Astrocyte of the hippocampus (primary cell): ENCODE measurements at regions not wholly inside any gene's neighbourhood (a gene's known extent, or its start where the extent isn't known, plus 50 kb on each side); places are given as distances from the start of the nearest gene placed in this dataset.
A peak's percentile ranks its signal among the peaks of the same experiment; 100 is the strongest.
"Not testable (repeated sequence)": the region's sequence is repeated elsewhere in the genome, so short reads cannot be mapped to it uniquely, and the experiment has no call there.

Experiments
- DNase-seq: peaks from one replicate; pipeline ENCODE4 v3.0.0; 2011; ENCODE audit warnings: low read depth, low spot score

DNA sequence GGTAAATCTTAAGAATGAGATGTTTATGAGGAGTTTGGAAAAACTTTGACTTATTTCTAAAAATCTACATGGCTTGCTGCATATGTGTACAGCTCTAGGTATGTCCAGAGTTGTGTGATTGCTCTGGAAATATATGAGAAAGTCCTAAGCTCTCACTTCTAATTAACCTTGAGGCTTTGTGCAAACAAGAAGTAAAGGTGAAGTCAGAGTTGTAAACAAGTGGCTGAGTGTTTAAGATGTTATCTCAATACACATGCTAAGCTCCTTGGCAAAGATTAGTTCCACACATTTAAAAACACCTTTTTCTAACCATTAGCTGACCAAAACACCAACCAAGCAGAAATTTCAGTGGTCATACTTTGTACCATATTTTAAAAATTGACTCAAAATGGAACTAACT is 684.2 kb downstream of the HTR1B start:
- DNase-seq: no peak

DNA sequence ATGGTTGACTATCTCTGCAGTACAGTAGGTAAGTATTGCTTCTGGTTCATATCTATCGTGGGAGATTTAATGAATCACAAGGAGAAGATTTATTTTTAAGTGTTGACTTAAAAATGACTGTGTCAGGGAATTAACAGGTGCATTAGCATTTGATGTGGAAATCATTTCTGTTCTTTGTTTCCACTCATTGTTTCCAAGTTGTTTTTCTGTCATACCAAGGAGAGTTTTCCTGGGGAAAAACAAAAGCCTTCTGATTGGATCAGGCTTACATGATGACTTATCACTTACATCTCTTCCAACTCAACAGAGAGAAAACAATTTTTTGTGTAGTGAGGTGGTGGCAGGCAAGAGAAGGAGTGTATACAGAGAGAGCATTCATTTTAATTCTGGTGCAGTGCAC is 686.4 kb downstream of the HTR1B start:
- DNase-seq: no peak

DNA sequence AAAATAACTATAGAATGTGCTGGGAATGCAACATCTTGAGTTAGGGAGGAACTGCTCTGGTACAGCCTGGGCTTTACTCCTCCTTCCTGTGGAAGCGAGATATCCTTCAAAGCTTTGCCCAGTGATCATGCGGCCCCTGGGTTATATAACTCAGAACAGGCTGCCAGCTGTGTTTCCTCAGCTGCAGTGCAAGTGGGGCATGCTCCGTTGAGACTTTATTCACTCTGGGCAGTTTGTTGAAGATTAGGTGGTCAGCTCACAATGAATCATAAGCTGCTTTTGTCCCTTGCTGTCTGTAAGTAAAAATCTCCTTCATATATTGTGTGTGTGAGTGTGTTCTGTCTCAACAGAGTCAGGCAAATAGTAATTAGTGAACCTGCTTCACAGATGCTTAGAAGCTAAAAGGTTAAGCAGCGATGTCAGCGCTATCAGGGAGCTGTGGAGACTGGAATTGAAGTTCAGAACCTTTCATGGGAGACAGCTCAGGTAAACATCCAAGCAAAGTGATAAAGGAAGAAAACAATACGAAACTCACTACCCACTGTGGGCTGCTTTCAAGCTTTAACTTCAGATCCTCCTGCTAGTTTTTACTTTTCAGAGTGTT is 688.4 kb downstream of the HTR1B start:
- no peak for DNase-seq

DNA sequence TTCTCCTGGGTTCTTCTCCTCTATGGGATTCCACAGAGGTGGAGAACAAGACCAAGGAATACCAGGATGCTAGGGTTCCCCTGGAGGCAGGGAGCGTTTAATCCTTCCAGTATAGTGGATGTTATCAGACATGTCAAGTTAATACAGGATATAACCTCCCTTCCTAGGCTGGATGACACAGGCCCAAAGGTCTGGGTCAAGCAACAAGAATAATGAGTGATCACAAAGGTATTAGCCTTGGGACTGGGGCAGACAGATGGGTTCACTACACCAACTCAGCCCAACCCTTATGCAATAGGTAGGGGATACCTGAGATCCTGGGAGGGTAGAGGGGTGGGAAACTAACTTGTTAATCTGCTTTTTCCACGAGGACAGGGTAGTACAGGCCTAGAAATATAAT is 690.3 kb downstream of the HTR1B start:
- no peak for DNase-seq

DNA sequence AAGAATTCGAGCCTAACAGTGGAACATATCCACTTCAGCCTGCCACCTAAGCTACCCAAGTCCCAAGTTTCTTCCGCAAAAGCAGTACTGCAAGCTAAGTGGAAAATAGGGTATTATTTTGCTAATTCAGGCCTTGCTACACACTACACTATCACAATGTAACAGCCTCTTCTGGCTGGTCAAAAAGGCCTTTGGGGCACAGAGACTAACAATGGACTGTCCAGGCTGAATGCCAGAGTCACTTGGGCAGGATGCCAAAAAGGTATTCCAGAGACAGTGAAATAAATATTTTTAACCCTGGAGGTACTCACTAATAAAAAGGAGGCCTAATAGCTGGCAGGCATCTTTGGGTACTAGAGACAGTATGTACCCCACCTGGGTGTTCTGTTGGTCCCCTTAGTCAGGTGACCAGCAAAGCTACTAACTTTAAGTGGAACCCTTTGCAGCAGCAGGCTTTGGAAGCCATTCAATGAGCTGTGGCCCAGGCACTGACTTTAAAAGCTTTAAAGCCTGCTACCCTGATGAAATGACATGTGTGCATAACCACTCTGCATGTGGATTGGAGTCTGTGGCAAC is 692.1 kb downstream of the HTR1B start:
- DNase-seq: no peak

DNA sequence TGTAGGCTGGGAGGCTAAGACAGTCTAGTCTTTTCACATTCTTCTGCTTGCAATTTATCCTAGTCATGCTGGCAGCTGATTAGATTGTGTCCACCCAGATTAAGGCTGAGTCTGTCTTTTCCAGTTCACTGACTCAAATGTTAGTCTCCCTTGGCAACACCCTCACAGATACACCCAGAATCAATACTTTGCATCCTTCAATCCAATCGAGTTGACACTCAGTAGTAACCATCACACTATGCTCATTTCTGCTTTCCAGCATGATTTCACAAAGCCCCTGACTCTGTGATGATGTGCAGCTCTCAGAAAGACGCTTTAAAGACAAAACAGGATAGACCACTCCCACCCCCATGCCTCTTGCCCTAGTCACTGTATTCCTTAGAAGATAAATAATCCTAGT is 693.0 kb downstream of the HTR1B start:
- no peak for DNase-seq

DNA sequence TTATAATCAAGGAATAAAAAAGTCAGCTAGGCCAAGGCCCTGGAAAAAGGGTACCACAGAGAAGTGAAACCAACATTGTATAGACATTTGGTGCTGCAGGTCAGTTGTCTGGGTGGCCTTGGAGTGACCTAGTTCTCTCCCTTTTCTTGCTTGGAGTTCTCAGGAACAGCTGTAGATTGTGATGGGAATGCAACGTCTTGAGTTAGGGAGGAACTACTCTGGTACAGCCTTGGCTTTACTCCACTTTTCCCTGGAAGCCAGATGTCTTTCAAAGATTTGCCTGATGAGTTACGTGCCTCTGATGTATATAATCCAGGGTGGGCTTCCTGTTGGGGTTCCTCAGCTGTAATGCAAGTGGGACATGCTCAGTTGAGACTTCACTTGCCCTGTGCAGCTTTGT is 694.7 kb downstream of the HTR1B start:
- DNase-seq: no peak

DNA sequence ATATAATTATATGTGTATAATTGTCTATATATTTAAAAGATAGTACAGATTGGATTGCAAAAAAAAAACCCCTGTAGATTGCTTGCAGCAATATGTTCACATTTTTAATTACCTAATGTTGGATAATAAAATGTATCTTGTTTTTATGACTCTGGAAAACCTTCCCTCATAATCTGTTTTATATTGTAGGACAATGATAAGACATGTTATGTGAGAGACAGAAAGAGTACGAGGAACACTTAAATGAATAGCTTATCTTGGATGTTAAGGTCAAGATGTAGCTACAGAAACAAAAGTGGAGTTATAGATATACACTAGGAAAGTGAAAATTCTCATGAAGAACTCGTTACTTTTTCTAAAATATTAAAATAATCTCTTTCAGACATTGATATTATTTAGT is 691.6 kb upstream of the IMPG1 start:
- no peak for DNase-seq

DNA sequence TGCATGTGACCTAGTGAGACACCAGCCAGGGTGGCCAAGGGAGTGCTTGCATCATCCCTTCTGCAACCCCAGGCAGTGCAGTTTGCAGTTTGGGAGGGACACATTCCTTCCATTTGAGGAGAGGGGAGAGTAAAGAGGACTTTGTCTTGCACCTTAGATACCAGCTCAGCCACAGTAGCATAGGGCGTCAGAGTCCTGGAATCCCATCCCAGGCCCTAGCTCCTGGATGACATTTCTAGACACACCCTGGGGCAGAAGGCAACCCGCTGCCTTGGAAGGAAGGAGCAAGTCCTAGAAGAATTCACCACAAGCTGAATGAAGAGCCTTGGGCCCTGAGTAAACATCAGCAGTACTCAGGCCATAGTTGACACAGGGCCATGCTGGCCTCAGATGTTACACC is 680.4 kb upstream of the IMPG1 start:
- no peak for DNase-seq

DNA sequence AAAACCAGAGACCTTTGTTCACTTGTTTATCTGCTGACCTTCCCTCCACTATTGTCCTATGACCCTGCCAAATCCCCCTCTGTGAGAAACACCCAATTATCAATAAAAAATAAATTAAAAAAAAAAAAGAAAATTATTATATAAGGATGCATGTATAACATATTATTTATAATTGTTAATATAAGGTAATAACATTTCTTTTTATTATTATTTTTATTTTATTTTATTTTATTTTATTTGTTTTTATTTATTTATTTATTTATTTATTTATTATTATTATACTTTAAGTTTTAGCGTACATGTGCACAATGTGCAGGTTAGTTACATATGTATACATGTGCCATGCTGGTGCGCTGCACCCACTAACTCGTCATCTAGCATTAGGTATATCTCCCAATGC is 672.9 kb upstream of the IMPG1 start:
- DNase-seq: not testable (repeated sequence)

DNA sequence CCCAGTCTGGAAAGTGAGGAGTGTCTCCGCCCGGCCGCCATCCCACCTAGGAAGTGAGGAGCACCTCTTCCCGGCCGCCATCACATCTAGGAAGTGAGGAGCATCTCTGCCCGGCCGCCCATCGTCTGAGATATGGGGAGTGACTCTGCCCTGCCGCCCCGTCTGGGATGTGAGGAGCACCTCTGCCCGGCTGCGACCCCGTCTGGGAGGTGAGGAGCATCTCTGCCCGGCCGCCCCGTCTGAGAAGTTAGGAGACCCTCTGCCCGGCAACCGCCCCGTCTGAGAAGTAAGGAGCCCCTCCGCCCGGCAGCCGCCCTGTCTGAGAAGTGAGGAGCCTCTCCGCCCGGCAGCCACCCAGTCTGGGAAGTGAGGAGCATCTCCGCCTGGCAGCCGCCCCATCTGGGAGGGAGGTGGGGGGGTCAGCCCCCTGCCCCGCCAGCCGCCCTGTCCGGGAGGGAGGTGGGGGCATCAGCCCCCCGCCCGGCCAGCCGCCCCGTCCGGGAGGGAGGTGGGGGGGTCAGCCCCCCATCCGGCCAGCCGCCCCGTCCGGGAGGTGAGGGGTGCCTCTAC is 671.8 kb upstream of the IMPG1 start:
- not testable (repeated sequence) for DNase-seq

DNA sequence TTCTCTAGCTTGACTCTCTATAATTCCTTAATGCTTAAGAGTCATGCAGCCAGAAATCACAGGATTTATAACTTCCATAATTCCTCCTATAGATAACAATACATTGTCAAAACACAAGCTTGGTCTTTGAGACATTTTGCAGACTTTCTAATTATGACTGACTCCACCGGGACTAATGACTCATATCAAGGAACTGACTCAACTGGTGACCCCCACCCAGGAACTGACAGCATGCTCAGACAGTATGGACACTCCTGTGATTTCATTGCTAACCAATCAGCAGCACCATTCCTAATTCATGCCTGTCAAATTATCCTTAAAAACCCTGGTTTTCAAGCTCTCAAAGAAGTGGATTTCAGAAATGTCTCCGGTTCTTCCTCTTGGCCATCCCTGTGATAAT is 670.5 kb upstream of the IMPG1 start:
- DNase-seq: no peak

DNA sequence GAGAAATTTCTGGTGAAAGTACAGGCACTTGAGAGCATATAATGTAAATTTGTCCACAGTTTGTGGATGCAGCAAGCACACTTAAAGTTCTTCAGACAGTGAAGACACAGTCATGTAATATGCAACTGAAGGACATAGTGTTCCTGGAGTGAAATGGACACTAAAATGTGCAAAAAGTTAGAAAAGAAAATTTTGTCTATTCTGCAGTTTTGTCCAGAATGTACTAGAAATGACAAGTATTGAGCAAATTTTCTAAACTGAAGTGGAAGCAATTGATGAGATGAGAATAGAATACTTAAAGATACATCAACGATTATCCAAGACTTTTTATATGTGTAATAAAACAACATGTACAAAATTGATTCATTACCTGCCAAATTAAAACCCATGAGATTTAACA is 647.0 kb upstream of the IMPG1 start:
- DNase-seq: no peak

DNA sequence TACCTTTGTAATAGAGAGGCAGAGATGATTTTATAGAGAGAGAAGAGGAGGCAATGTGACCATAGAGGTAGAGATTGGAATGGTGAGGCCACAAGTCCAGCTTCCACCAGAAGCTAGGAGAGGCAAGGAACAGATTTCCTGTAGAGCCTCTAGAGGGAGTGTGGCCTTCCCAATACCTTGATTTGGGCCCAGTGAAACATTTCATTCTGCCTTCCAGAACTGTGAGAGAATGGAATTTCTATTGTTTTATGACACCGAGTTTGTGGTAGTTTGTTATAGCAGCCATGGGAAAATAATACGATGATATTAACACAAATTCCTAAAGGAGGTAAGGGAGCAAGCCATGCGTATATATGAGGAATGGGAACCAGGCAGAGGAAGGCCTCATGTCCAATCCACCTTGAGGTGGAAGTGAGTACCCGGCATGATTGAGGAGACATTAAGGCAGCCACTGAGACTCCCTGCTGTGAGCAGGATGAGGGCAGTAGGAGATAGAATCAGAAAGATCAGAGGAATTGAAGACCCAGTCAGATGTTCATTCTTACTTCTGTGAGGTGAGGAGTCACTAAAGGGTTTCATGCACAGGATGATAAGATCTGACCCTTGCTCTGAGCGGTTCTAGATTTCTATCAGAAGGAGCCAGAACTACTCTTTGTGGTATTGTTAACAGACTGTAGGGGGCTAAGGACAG is 636.3 kb upstream of the IMPG1 start:
- DNase-seq: no peak

DNA sequence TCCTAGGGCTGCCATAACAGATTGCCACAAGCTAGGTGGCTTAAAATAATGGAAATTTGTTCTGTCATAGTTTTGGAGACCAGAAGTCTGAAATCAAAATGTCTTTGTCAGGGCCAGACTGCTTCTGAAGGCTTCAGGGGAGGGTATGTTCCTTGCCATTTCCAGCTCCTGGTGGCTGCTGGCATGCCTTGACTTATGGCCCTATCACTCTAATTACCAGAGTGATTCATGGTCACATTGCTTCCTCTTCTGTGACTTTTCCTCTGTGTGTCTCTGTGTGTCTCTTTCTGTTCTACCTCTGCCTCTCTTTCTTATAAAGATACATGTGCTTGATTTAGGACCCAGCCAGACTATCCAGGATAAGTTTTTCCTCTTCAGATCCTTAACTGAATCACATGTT is 635.2 kb upstream of the IMPG1 start:
- DNase-seq: no peak

DNA sequence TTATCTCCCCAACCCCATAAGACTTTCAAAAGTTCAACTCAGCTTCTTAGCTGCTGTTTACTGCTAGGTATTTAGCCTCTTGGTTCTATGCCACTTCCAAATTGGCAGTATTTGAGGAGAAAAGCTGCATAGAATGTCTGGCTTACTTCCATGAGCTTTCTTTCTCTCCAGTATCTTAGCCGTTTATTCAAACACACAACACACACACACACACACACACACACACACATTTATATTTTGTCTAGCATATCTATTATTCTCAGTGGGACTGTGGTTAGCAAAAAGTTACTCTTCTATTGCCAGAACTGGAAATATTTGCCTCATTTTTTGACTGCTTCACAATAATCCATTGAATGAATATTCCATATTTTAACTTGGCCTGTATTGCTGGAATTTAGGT is 634.2 kb upstream of the IMPG1 start:
- peak; percentile 11 for DNase-seq

DNA sequence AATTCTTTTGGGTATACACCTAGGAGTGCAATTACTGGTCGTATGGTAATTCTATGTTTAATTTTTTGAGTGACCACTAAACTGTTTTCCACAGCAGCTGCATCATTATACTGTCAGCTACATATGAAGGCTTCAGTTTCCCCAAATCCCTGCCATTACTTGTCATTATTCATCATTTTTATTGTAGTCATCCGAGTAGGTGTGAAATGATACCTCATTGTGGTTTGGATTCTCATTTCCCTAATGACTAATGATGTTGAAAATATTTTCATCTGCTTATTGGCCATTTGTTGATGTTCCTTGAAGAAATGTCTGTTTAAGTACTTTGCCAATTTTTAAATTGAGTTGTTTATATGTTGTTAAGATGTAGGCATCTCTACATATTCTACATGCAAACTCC is 633.6 kb upstream of the IMPG1 start:
- no peak for DNase-seq

DNA sequence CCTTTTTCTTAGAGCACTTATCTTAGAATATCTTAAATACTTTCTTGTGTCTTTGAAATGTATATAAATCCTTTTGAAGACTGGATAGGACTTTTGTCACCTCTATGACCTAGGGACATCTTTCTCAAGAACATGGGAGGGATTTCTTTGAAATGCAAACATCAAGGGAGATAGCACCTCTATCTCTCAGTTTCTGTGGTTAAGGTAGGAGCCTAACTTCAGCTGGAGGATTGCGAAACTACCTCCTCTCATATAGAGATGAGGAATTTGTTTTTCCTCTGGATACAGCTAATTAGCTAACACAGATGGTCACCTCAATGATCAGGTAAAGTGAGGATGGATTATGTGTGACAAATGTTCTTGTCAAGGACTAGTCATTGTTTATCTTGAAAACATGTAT is 631.3 kb upstream of the IMPG1 start:
- DNase-seq: no peak

DNA sequence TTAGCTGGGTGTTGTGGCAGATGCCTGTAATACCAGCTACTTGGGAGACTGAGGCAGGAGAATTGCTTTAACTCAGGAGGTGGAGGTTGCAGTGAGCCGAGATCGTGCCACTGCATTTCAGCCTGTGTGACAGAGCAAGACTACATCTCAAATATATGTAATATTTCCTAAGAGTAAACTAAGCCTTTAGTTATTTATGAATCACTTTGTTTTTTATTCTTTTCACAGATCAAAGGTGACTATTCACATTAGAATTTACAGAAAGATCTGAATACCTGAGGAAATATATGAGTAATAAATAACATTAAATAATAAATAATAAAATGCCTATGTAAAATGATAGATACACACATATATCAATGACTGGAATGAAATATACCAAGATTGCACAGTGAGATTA is 630.8 kb upstream of the IMPG1 start:
- DNase-seq: no peak

DNA sequence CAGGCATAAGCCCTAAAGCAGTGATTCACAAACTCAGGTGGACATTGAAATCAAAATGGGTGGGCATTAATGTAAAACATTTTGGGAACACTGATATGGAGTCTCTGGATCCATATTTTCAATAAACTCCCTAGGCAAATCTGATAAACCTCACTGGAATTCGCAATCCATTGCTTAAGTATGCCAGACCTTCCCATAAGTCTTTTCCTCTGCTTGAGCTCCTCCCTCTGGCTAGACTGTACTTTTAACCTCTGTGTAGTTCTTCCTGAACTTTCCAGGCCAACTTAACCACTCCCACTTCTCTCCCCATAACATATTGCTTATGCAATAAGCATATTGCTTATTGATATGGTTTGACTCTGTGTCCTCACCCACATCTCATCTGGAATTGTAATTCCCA is 629.7 kb upstream of the IMPG1 start:
- no peak for DNase-seq

DNA sequence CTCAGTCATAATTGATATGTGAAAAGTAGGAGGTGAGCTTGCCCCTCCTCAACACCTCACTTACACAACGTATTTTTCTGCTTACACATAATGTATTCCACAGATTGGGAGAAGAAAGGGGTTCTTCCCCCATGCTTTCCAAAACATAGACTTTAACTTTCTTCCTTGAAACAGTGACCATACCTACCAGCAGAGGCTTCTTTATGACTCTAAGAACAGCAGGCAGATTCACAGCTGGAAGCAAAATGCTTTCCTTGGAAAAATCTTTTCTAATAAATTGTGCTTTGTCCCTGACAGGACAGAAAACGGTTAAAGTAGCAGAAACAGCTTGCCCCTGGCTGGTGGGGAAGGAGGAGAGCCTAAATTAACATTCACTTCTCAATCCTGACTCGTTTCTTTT is 629.1 kb upstream of the IMPG1 start:
- no peak for DNase-seq

DNA sequence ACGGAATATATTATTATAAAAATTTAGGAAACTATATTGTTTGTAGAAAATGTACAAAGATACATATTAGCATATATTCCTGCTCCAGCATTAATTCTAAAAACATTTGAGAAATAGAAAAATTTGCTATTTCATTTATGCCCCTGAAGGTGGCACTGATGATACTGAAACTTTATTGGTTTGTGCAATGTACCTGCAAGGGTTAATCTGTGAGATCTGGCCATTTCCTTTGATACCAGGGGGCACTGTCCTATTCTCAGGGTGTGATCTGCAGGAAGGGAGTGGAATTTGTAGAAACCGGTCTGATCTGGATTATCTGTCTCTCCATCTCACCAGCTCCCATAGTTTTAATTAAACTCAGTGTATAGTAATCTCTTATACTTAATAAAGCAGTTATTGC is 625.1 kb upstream of the IMPG1 start:
- peak; percentile 12 for DNase-seq

DNA sequence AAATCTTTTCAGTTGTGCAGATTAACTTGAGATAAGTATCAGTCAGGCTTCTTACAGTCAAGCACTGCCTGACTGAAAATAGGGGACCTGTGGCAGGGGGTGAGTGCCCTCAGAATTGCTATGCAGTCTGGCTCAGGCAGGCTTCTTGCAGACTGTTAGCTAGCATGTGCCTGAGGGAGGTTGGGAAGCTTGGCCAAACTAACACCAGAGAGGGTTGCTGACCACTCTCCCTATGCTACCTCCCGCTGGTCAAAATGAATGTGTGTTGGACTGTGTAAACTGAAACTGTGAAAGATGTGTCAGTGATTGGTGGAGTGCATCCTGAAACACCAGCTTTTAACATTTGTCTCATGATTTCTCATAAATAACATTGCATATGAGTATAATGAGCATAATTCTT is 622.3 kb upstream of the IMPG1 start:
- DNase-seq: no peak
